ENCODE measurements at regions not wholly inside any gene's neighbourhood (a gene's known extent, or its start where the extent isn't known, plus 50 kb on each side); places are given as distances from the start of the nearest gene placed in this dataset.
A peak's percentile ranks its signal among the peaks of the same experiment; 100 is the strongest.
"Not testable (repeated sequence)": the region's sequence is repeated elsewhere in the genome, so short reads cannot be mapped to it uniquely, and the experiment has no call there.

DNA sequence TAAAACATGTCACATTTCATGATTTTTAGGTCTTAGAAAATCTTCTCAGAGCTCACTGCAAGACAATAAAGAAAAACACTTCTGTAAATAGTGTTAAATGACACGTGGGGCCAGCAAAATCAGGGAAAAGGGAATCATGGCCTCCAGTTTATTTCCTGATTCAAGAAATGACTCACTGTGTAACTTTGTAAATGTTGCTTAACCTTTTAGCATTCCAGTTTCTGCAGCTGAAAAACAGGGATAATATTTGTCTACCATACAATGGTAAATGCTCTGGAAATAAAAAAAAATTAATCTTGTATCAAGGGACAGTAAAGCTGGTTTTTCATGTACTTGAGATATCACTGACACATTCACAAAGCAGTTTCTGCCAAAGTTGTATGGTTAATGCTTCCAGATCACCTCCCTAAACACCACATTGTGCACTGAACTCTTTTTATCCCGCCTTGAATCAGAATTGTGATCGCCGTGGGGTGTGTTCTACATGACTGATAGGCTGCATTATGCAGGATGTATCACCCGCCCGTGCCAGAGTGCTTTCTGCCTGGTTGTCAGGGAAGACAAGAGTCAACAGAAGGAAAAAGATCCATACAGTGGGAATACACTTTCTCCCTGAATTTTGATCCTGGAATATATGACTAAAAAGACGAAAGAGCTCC lies 238.8 kb downstream of the IKZF2 start:
- DNase-seq = no peak

DNA sequence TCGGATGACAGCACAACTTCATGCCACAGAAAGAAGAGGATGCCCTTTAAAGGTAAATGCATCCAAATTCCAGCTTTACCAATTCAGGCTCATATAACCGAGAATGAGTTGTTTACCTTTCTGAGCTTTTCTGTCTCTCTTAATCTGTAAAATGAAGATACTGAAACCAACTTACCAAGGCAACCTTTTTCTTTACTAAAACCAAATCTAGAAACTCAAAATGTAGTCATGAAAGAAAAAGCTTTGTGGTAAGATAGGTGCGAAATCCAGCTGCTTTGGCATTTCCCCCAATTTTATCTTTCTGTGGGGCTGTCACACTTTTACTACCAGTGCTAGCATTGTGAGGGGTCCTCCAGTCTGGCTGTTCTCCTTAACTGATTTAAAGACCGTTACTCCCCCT lies 240.4 kb downstream of the IKZF2 start:
- DNase-seq = no peak

GRCh38 chr2:212908682-212909435 lies 242.6 kb downstream of the IKZF2 start:
- DNase-seq = no peak

DNA sequence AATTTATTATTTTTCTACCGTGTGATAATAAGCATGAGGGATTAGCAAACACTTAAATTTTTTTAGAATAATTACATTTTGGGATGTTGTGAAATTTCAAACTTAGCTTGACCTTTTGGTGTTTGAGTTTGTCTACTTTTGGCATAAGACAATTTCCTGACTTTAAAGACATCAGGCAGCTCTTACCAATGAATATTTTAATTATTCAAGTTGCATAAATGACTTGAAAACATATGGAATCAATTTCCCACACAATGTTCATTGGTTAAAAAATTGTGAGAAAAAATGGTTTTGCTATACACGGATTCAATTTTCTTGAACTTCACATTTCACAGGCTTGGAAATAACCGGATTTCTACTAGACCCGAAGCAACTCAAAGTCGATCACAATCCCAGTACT lies 243.4 kb downstream of the IKZF2 start:
- DNase-seq = no peak

DNA sequence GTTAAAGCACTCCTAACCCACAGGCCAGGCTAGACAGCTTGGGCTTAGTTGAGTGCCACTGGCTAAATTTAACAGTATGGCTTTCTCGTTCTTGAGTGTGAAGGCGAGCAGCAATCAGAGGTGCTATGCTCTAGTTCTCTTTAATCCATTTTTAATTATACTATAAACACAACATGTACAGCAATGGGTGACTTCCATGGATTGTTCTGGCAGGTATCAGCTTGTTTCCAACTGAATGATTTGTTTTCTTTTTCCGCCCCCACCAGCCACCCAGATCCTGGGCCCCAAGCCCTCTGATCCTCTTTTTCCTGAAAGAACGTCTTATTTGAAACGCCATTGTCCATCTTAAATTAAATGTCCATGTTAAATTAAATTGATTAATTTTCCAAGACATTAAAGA lies 244.8 kb downstream of the IKZF2 start:
- no peak for DNase-seq

GRCh38 chr2:212905640-212906201 lies 245.7 kb downstream of the IKZF2 start:
- no peak for DNase-seq

- no peak for DNase-seq
These were observed 246.8 kb downstream of the IKZF2 start for GRCh38 chr2:212904646-212905045.

DNA sequence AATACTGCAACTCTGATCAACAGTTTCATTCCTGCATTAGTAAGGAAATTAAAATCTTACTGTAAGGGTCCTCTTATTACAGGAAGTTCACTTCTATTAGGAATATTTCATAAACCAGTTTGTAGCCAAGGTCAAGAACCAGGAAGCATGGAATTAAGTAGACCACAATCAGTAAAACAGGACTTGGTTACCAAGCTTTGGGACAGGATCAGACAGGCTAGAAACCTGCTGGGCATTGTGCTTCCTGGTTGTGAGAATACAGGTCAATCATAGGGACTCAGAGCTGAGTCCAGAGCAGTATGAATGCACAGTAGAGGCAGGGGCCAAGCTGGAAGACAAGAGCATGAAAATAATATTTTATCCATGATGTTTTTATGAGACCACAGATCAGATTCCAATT lies 248.0 kb downstream of the IKZF2 start:
- DNase-seq = no peak

- no peak for DNase-seq
These were observed 249.0 kb downstream of the IKZF2 start for GRCh38 chr2:212902421-212902820.

DNA sequence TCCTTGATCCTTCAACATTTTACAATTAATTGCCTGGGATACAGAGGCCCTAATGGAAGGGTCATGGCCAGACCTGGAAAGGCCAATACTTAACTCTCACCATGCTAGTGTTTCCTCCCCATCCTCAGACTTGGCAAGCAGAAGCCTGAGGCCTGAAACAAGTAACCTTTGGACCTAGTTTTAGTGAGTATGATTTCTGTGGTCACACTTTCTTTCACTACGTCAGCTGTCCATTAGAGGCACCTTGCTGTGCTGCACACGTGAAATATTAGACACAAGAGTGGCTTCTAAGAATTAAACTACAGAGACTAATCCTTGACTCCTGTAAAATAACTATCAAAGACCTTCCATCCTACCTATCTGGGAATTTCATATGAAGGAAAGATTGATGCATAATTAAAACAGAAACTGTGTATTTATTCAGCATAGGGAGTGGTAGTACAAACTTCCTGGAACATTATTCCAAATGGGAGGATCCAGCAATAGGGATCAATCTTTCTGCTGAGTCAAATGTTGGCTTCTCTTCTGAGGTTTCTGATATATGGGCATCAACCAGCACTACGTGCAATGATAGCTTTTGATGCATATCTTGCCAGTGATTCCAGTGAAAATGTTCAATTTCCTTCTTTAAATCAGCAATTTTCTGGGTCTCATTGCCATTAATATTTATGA lies 249.7 kb downstream of the IKZF2 start:
- no peak for DNase-seq

GRCh38 chr2:212900715-212901114 lies 250.7 kb downstream of the IKZF2 start:
- DNase-seq = no peak

- DNase-seq = no peak
These were observed 253.4 kb downstream of the IKZF2 start for GRCh38 chr2:212898011-212898410.

GRCh38 chr2:212897296-212897695 lies 254.1 kb downstream of the IKZF2 start:
- DNase-seq = no peak

GRCh38 chr2:212894026-212894425 lies 257.4 kb downstream of the IKZF2 start:
- DNase-seq = no peak

- no peak for DNase-seq
These were observed 258.2 kb downstream of the IKZF2 start for GRCh38 chr2:212893216-212893615.

- DNase-seq = peak; percentile 2
These were observed 259.2 kb downstream of the IKZF2 start for GRCh38 chr2:212892193-212892592.

GRCh38 chr2:212891580-212891979 lies 259.8 kb downstream of the IKZF2 start:
- no peak for DNase-seq

DNA sequence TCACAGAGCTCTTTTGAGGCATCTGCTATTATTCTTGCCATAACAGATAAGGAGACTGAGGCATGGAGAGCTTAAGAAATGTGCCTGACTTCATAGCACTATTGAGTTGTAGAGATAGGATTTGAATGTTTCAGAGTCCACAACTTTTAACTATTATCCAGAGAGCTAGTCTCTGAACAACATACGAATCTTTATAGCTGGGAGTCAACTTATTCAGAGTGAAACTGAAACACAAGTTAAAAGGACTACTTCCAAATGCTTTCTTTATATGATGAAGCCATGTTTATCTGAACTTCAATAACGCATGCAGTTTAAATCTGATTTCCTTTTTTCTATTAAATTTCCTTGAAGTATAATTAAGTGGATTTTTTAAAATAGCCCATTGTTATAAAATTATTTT lies 268.8 kb downstream of the IKZF2 start:
- no peak for DNase-seq

GRCh38 chr2:212876556-212876955 lies 274.9 kb downstream of the IKZF2 start:
- not testable (repeated sequence) for DNase-seq

DNA sequence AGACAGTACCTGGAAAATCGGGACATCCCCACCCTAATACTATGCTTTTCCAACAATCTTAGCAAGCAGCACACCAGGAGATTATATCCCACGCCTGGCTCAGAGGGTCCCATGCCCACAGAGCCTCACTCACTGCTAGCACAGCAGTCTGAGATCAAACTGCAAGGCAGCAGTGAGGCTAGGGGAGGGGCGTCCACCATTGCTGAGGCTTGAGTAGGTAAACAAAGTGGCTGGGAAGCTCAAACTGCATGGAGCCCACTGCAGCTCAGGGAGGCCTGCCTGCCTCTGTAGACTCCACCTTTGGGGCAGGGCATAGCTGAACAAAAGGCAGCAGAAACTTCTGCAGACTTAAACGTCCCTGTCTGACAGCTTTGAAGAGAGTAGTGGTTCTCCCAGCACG lies 275.5 kb downstream of the IKZF2 start:
- DNase-seq = not testable (repeated sequence)

GRCh38 chr2:212873256-212873655 lies 278.2 kb downstream of the IKZF2 start:
- DNase-seq = no peak

- DNase-seq = no peak
These were observed 279.8 kb downstream of the IKZF2 start for GRCh38 chr2:212871597-212871996.

DNA sequence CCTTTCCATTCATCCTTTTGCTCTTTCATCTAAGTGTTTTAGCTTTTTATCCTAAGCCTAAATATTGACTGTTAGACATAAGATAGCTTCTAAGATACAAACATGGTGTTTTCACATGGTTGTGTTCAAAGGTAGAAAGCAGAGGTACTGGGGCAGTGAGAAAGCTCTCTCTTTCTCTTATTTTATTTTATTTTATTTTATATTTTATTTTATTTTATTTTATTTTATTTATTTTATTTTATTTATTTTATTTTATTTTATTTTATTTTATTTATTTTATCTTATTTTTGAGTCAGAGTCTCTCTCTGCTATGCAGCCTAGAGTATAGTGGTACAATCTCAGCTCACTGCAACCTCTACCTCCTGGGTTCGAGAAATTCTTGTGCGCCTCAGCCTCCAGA lies 287.2 kb downstream of the IKZF2 start:
- DNase-seq = no peak

GRCh38 chr2:212863185-212863588 lies 288.2 kb downstream of the IKZF2 start:
- DNase-seq = no peak

Measured in NK-92 treated with Interleukin-12 subunit alpha and Interleukin-12 subunit beta, amount 100 ng/mL, for 24 hours (cell line).